Mesodermal cell (in vitro differentiated cells): ENCODE measurements at regions not wholly inside any gene's neighbourhood (a gene's known extent, or its start where the extent isn't known, plus 50 kb on each side); places are given as distances from the start of the nearest gene placed in this dataset.
"Not testable (repeated sequence)": the region's sequence is repeated elsewhere in the genome, so short reads cannot be mapped to it uniquely, and the experiment has no call there.

Experiments used
- H3K27ac ChIP-seq: 2 replicates; pipeline ENCODE4 v1.7.0; 2013; ENCODE audit warnings: mild to moderate bottlenecking, low read depth, low read length, moderate library complexity; ENCODE audit not compliant: severe bottlenecking
- H3K36me3 ChIP-seq: 2 replicates; pipeline ENCODE4 v1.7.1; 2013; ENCODE audit warnings: mild to moderate bottlenecking, low read length, moderate library complexity; ENCODE audit not compliant: control insufficient read depth, insufficient read depth
- H3K4me1 ChIP-seq: one replicate; pipeline ENCODE4 v1.7.1; 2013; ENCODE audit warnings: mild to moderate bottlenecking, low read length; ENCODE audit not compliant: insufficient read depth, control insufficient read depth, poor library complexity, severe bottlenecking
- H3K4me3 ChIP-seq: 2 replicates; pipeline ENCODE4 v1.7.0; 2013; ENCODE audit warnings: low read length, control low read depth, mild to moderate bottlenecking; ENCODE audit not compliant: insufficient read depth, poor library complexity, severe bottlenecking; ENCODE audit errors: extremely low read depth
- H3K9me3 ChIP-seq: 2 replicates; pipeline ENCODE4 v1.7.1; 2013; ENCODE audit warnings: mild to moderate bottlenecking, low read length, moderate library complexity; ENCODE audit not compliant: control insufficient read depth
- WGBS, 2 experiments: methylation state at CpG; one replicate each; pipeline ENCODE4 v1.1.5; 2013; ENCODE audit warnings: missing lambda C conversion rate in 2 of 2; ENCODE audit not compliant: insufficient coverage in 2 of 2; 5-methylcytosine and 5-hydroxymethylcytosine counted together

DNA sequence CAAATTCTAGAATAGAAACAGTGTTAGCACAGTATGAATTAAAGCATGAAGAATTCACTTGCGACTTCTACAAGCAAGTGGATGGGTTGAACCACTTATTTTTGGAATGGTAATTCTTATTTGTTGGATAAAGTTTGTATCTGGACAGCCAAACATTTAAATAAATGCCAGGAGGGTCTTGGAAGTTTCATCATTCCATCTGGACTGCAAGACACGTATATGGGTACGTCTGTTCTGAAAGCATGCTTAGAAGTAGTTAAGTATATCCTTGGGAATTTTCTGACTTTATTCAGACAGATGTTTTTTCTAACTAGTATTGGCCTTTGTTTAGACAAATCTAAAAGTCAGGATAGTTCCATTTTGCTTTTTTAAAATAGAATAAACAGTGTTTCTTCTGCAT, 77.5 kb upstream of the CASK start:
- H3K36me3 ChIP-seq = no peaks in the 10 kb centered on the region
- no peak overlapping the region for H3K4me3 ChIP-seq
- no peaks in the 10 kb centered on the region for H3K4me1 ChIP-seq
- no peaks in the 10 kb centered on the region for H3K9me3 ChIP-seq
- no peak overlapping the region for H3K27ac ChIP-seq
- 100% methylated on average over 1 of the region's 3 CpGs; no CpG with 5 or more reads in 1 of the 2 experiments for WGBS, 2 experiments

GRCh38 chrX:41984628-41985027, 61.3 kb upstream of the CASK start:
- H3K36me3 ChIP-seq = no peaks in the 10 kb centered on the region
- 91% methylated on average over 4 to 6 of the region's 6 CpGs for WGBS, 2 experiments

GRCh38 chrX:41982953-41983352, 59.6 kb upstream of the CASK start:
- no peaks in the 10 kb centered on the region for H3K4me1 ChIP-seq
- H3K27ac ChIP-seq = no peak overlapping the region
- no peak overlapping the region for H3K4me3 ChIP-seq
- H3K36me3 ChIP-seq = no peaks in the 10 kb centered on the region
- no peaks in the 10 kb centered on the region for H3K9me3 ChIP-seq

More at GRCh38 chrX:41984628-41985027, 61.3 kb upstream of the CASK start:
- Histone ChIP-seq H3K9me3 (no peaks in the 10 kb centered on the region), H3K27ac (no peak overlapping the region), H3K4me3 (no peak overlapping the region), H3K4me1 (no peaks in the 10 kb centered on the region)

DNA sequence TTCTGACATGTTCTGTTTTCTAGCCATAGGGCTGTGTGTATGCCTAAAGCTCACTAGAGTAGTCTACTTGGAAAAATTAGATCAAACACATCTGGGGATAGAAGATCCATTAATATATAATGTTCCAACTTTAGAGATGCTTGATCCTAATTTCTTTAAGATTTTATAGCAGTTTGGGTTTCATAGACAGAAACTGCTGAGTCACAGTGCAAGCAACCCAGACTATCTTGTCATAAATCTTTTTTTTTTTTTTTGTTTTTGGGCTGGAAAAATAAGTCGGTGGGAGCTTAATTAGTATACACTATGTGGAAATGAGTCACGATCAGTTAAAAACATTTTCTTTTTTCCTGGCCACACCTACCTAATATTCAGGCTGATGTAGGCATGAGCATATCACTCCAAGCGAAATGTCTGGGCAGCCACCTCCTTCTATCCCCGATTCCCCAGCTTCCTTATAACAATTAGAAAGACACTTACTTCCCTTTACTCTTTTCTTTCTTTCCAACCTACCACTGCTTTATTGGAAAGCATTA, 58.2 kb upstream of the CASK start:
- no peak overlapping the region for H3K4me3 ChIP-seq
- H3K36me3 ChIP-seq = no peaks in the 10 kb centered on the region
- no peaks in the 10 kb centered on the region for H3K9me3 ChIP-seq
- WGBS, 2 experiments = 100% methylated on average over 1 of the region's 4 CpGs; no CpG with 5 or more reads in 1 of the 2 experiments
- no peaks in the 10 kb centered on the region for H3K4me1 ChIP-seq
- no peak overlapping the region for H3K27ac ChIP-seq

DNA sequence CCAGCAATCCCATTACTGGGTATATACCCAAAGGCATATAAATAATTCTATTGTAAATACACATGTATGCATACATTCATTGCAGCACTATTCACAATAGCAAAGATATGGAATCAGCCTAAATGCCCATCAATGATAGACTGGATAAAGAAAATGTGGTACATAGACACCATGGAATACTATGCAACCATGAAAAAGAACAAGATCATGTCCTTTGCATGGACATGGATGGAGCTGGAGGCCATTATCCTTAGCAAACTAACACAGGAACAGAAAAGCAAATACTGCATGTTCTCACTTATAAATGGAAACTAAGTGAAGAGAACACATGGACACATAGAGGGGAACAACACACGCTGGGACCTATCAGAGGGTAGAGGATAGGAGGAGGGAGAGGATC, 51.3 kb upstream of the CASK start:
- not testable (repeated sequence) for H3K9me3 ChIP-seq, H3K4me3 ChIP-seq, H3K36me3 ChIP-seq, H3K4me1 ChIP-seq, H3K27ac ChIP-seq
- no CpG with 5 or more reads among the region's 1 CpG for WGBS, 2 experiments

DNA sequence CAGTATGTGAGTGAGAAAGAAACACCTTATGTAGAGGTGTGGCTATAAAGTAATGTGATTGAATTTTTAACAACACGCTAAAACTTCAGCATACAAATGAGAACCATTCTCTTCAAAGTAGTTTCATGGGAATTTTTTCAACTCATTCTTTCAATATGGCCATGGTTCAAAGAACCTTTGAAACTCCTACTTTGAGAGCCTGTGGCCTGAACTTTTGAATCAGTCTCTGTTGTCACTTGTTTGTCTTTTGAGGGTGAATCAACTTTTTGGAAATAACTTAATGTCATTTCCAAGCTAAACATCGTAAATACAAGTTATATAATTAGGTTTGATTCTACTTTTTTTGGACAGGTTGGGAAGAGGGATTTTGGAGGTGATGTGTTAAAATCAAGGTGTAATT, 49.9 kb upstream of the CASK start:
- WGBS, 2 experiments = no CpG with 5 or more reads among the region's 2 CpGs
- Histone ChIP-seq H3K4me3 (no peak overlapping the region), H3K9me3 (no peaks in the 10 kb centered on the region), H3K27ac (no peak overlapping the region), H3K36me3 (no peaks in the 10 kb centered on the region), H3K4me1 (no peaks in the 10 kb centered on the region)
